Smooth muscle cell (in vitro differentiated cells): ENCODE measurements at regions not wholly inside any gene's neighbourhood (a gene's known extent, or its start where the extent isn't known, plus 50 kb on each side); places are given as distances from the start of the nearest gene placed in this dataset.

Source experiments
- DNase-seq: peaks from one replicate; lab custom pipeline; 2025; ENCODE audit not compliant: unreplicated experiment; lab: John Stamatoyannopoulos, UW
- H2AFZ ChIP-seq: fragments of 200-600 bp; sonication (generic); 2 replicates; pipeline ENCODE4 v1.6.0; 2016; ENCODE audit warnings: antibody characterized with exemption, low read depth, mild to moderate bottlenecking
- H3F3A ChIP-seq: fragments of 200-600 bp; sonication (generic); 2 replicates; pipeline ENCODE4 v1.6.0; 2017; ENCODE audit warnings: antibody characterized with exemption, low read depth
- H3K27ac ChIP-seq: fragments of 200-600 bp; sonication (generic); 2 replicates; pipeline ENCODE4 v1.5.1; 2016; ENCODE audit warnings: low read depth, mild to moderate bottlenecking
- H3K27me3 ChIP-seq: fragments of 200-600 bp; sonication (generic); 2 replicates; pipeline ENCODE4 v1.6.1; 2016; ENCODE audit warnings: low read depth, mild to moderate bottlenecking
- H3K36me3 ChIP-seq: fragments of 200-600 bp; sonication (generic); 2 replicates; pipeline ENCODE4 v1.5.1; 2016; ENCODE audit warnings: low read depth
- H3K4me1 ChIP-seq: fragments of 200-600 bp; sonication (generic); 2 replicates; pipeline ENCODE4 v1.5.1; 2016; ENCODE audit warnings: low read depth
- H3K4me2 ChIP-seq: fragments of 200-600 bp; sonication (generic); 2 replicates; pipeline ENCODE4 v1.6.0; 2016; ENCODE audit warnings: mild to moderate bottlenecking
- H3K4me3 ChIP-seq: fragments of 200-600 bp; sonication (generic); 2 replicates; pipeline ENCODE4 v1.5.1; 2016; ENCODE audit warnings: mild to moderate bottlenecking
- H3K79me2 ChIP-seq: fragments of 200-600 bp; sonication (generic); 2 replicates; pipeline ENCODE4 v1.6.0; 2016; ENCODE audit warnings: low read depth, mild to moderate bottlenecking
- H3K9ac ChIP-seq: fragments of 200-600 bp; sonication (generic); 2 replicates; pipeline ENCODE4 v1.6.0; 2016; ENCODE audit warnings: low read depth
- H3K9me3 ChIP-seq: fragments of 200-600 bp; sonication (generic); replicated peaks from 2 replicates; pipeline ENCODE4 v1.5.1; 2016; ENCODE audit warnings: low read depth
- H4K20me1 ChIP-seq: fragments of 200-600 bp; sonication (generic); 2 replicates; pipeline ENCODE4 v1.6.0; 2016; ENCODE audit warnings: low read depth
- CTCF ChIP-seq: fragments of 200-600 bp; sonication (generic); IDR thresholded peaks from 2 replicates; pipeline ENCODE4 v1.5.1; 2017; ENCODE audit warnings: borderline replicate concordance, mild to moderate bottlenecking, antibody characterized with exemption; ENCODE audit not compliant: insufficient read depth, poor library complexity, severe bottlenecking
- WGBS: methylation state at CpG from one replicate; pipeline ENCODE4 v1.1.7; 2016; ENCODE audit warnings: low lambda C conversion rate; 5-methylcytosine and 5-hydroxymethylcytosine counted together

GRCh38 chr11:130783323-130783722 lies 133.0 kb downstream of the SNX19 start:
- WGBS, result 97% methylated on average over 2 of the region's 2 CpGs
- no peaks in the 10 kb centered on the region for H3K9me3 ChIP-seq
- no peak for TF ChIP-seq CTCF
- DNase-seq, result no peak
- peak overlapping the region; percentile 68 for H3K4me2 ChIP-seq
- peak overlapping the region; percentile 14 for H2AFZ ChIP-seq
- peaks cover 22% of the 10 kb centered on the region for H3K4me1 ChIP-seq
- H3F3A ChIP-seq, result peaks cover 11% of the 10 kb centered on the region
- H3K9ac ChIP-seq, result peak overlapping the region; percentile 80
- no peaks in the 10 kb centered on the region for H3K27me3 ChIP-seq
- H4K20me1 ChIP-seq, result no peaks in the 10 kb centered on the region
- peak overlapping the region; percentile 91 for H3K27ac ChIP-seq
- H3K4me3 ChIP-seq, result no peak overlapping the region
- no peaks in the 10 kb centered on the region for H3K36me3 ChIP-seq
- H3K79me2 ChIP-seq, result no peaks in the 10 kb centered on the region

DNA sequence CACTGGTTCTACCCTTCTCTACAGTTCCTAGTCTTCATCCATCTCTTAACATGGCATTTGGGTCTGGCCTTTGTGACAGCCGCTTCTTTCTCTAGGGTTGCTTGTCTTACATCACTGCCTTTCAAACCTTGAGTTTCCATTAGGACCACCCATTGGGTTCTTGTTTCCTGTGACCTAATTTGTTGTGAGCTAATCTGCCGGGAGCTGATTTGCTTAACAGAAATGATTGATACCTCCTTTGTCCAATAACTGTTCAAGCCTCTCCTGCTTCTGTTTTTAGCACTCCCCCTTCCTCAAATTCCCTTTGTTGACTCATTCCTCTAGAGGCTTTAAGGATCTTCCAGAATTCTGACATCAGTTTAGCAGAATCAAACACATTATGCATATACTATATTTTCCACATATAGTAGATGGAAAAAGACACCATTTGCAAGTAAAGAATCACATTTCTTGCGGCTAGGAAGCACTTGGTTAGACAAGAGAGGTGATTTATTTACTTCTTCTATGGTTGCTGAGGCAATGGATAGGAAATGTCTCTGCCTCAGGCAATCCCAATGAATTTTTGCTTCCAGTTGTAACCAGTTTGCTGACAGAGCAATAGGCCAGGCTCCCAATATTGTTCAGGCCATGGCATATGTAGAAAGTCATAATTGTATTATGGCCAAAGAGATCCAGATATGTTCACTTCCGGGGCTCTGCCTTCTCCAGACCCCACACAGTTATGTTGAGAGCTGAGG lies 130.7 kb downstream of the SNX19 start:
- no peak overlapping the region for H3K9ac ChIP-seq
- no peak overlapping the region for H3K4me2 ChIP-seq
- peaks cover under 1% of the 10 kb centered on the region for H3K9me3 ChIP-seq
- no peak overlapping the region for H3K27ac ChIP-seq
- no peak overlapping the region for H2AFZ ChIP-seq
- H3K27me3 ChIP-seq, result no peaks in the 10 kb centered on the region
- H3F3A ChIP-seq, result peaks cover 11% of the 10 kb centered on the region
- H3K36me3 ChIP-seq, result no peaks in the 10 kb centered on the region
- H4K20me1 ChIP-seq, result no peaks in the 10 kb centered on the region
- 87% methylated on average over 4 of the region's 4 CpGs for WGBS
- peaks cover 22% of the 10 kb centered on the region for H3K4me1 ChIP-seq
- no peak for DNase-seq
- H3K4me3 ChIP-seq, result no peak overlapping the region
- no peak for TF ChIP-seq CTCF
- no peaks in the 10 kb centered on the region for H3K79me2 ChIP-seq

DNA sequence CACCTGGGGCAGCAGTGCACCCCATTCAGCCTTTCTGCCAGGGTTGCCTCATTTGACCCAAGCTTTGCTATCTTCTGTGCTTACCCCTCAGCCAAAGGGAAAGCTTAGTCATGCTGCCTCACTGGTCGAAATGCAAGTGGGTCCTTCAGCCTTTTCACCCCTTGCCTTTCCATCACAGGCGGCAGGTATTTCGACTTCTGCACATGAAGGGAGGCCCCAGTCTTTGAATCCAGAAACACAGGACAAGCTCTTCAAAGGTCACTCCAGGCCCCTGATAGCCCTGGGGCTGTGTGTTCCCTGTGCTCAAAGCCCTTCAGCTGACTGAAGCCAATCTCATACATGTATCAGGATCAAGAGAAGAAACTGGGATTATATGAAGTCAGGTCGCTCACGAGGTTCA lies 129.7 kb downstream of the SNX19 start:
- Histone ChIP-seq H4K20me1 (no peaks in the 10 kb centered on the region), H3K27ac (no peak overlapping the region), H3F3A (peaks cover 11% of the 10 kb centered on the region), H3K4me1 (peaks cover 19% of the 10 kb centered on the region), H3K9ac (no peak overlapping the region), H3K36me3 (no peaks in the 10 kb centered on the region), H2AFZ (no peak overlapping the region), H3K79me2 (no peaks in the 10 kb centered on the region), H3K27me3 (no peaks in the 10 kb centered on the region), H3K4me2 (no peak overlapping the region), H3K4me3 (no peak overlapping the region), H3K9me3 (peaks cover 7% of the 10 kb centered on the region)
- 85% methylated on average over 5 of the region's 5 CpGs for WGBS
- TF ChIP-seq CTCF, result no peak
- no peak for DNase-seq

DNA sequence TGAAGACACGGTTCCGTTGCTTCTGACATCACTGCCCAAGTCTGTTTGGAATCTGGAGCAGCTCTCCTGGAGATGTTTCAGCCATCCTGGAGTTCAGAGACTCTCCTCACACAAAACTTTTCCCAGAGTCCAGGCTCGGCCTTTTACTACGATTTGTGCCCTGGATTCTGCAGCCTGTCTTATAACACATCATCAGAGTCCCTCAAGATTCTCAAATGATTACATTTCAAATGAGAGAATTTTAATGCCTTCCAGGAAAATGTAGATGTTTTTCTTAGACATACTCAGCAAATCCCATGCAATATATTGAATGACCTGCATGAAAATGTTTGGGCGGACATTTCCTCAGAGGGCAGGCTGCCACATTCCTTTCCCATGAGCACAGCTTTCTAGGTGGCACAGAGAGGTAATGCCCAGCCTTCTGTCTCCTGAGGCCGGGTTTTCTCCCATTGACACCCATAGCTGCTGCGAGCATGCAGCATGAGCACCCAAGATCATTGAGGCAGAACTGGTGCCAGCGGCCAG lies 129.1 kb downstream of the SNX19 start:
- no peak overlapping the region for H3K9ac ChIP-seq
- no peaks in the 10 kb centered on the region for H3K27me3 ChIP-seq
- WGBS, result 77% methylated on average over 8 of the region's 8 CpGs
- no peak overlapping the region for H3K27ac ChIP-seq
- H3K4me1 ChIP-seq, result peaks cover 15% of the 10 kb centered on the region
- peaks cover 7% of the 10 kb centered on the region for H3K9me3 ChIP-seq
- no peak overlapping the region for H2AFZ ChIP-seq
- H3K79me2 ChIP-seq, result no peaks in the 10 kb centered on the region
- peaks cover 11% of the 10 kb centered on the region for H3F3A ChIP-seq
- no peaks in the 10 kb centered on the region for H3K36me3 ChIP-seq
- no peak overlapping the region for H3K4me3 ChIP-seq
- no peak for TF ChIP-seq CTCF
- H3K4me2 ChIP-seq, result no peak overlapping the region
- no peaks in the 10 kb centered on the region for H4K20me1 ChIP-seq
- DNase-seq, result no peak
